Heart left ventricle (tissue), 16 donors: ENCODE measurements at regions not wholly inside any gene's neighbourhood (a gene's known extent, or its start where the extent isn't known, plus 50 kb on each side); places are given as distances from the start of the nearest gene placed in this dataset.
"Not testable (repeated sequence)": the region's sequence is repeated elsewhere in the genome, so short reads cannot be mapped to it uniquely, and the experiment has no call there.

Experiments
- ATAC-seq, 4 donors: fragments of 200-7000 bp; cut with Tn5 transposase; one replicate each; pipeline ENCODE4 v1.9.1; 2020 to 2022; ENCODE audit warnings: moderate library complexity in 4 of 4, mild to moderate bottlenecking in 3 of 4, moderate number of reproducible peaks in 1 of 4
- DNase-seq, 5 donors: peaks; one replicate each; pipeline ENCODE4 v3.0.0-alpha.2; 2020
- H3K27ac ChIP-seq, 12 donors: fragments of 200-600 bp; sonication (generic) in 4 of 12; one replicate each; pipeline versions ENCODE4 v1.5.0 to v1.8.0; 2016 to 2022; ENCODE audit warnings: mild to moderate bottlenecking in 2 of 12
- H3K27me3 ChIP-seq, 9 donors: fragments of 200-600 bp; sonication (generic) in 2 of 9; one replicate each; pipeline versions ENCODE4 v1.5.1 to v1.8.0; 2016 to 2022; ENCODE audit warnings: mild to moderate bottlenecking in 3 of 9
- H3K36me3 ChIP-seq, 9 donors: fragments of 200-600 bp; sonication (generic) in 2 of 9; one replicate each; pipeline versions ENCODE4 v1.5.0 to v1.8.0; 2018 to 2022; ENCODE audit warnings: mild to moderate bottlenecking in 2 of 9
- H3K4me1 ChIP-seq, 12 donors: fragments of 200-600 bp; sonication (generic) in 4 of 12; one replicate each; pipeline versions ENCODE4 v1.5.0 to v1.8.0; 2016 to 2022; ENCODE audit warnings: mild to moderate bottlenecking in 3 of 12
- H3K4me3 ChIP-seq, 12 donors: fragments of 200-600 bp; sonication (generic) in 4 of 12; one replicate each; pipeline versions ENCODE4 v1.5.0 to v1.8.0; 2017 to 2022; ENCODE audit warnings: mild to moderate bottlenecking in 9 of 12, moderate library complexity in 4 of 12
- H3K9me3 ChIP-seq, 12 donors: fragments of 200-600 bp; sonication (generic) in 4 of 12; one replicate each; pipeline versions ENCODE4 v1.5.0 to v1.8.0; 2016 to 2022; ENCODE audit warnings: mild to moderate bottlenecking in 1 of 12
- CTCF ChIP-seq, 12 donors: fragments of 200-600 bp; sonication (generic) in 4 of 12; IDR thresholded peaks; one replicate each; pipeline versions ENCODE4 v1.5.0 to v1.8.0; 2018 to 2022; ENCODE audit warnings: antibody characterized with exemption in 12 of 12, mild to moderate bottlenecking in 5 of 12
- POLR2A ChIP-seq, 2 donors: fragments of 450-650 bp; IDR thresholded peaks; one replicate each; pipeline ENCODE4 v1.6.1; 2017; ENCODE audit warnings: antibody characterized with exemption in 2 of 2, mild to moderate bottlenecking in 2 of 2, moderate library complexity in 2 of 2
- WGBS, 4 donors: extraction: QIAGEN DNeasy Blood & Tissue Kit in 2 of 4; methylation state at CpG; one replicate each; pipeline versions ENCODE4 v1.1.5 to v1.1.7; 2013 to 2018; 5-methylcytosine and 5-hydroxymethylcytosine counted together
- intact Hi-C, 10 donors: fragments of 100-400 bp; cut with DNase I; formaldehyde crosslinking; loops; one replicate each; pipeline versions ENCODE4 v1.11.1 to v1.14.2; 2022
- donor health status: ischemic (EF 13 %, LVEDD 7.1; RV severe dilation, severe dysfunction).
- donor health status: healthy with polysubstance abuse.
- donor health status: DM: no; HTN: yes; CAD: no.
- donor health status: DM: no; HTN: no; CAD: no.
- donor health status: ischemic (EF 25% LVEDD 6.9; RV normal size, moderate dysfunction).
- donor health status: ischemic (EF 25% LVEDD 5.7; RV mildly dilated, moderate dysfunction).
- donor health status: healthy.
- donor health status: DM: yes; HTN: yes; CAD: no.
- donor health status: ischemic (EF 35%, LVEDD 5.7; RV mildly dilated, moderate dysfunction).
- donor health status: nonischemic (EF 11% LVEDD 7.7; RV severe dilation, severe dysfunction).
- donor health status: DM: yes; HTN: yes; CAD: no.
- donor health status: PGD.
- donor health status: ischemic (EF 29% LVEDD 5.4; RV normal size, mild dysfunction).
- donor health status: nonischemic (EF 23%, LVEDD 6.1; RV moderate dilation, normal function).

GRCh38 chr6:18536591-18537055 is 149.5 kb downstream of the RNF144B start:
- 70 to 77% (median 74%) methylated on average over 6 of the region's 6 CpGs for WGBS, 4 donors
- ATAC-seq = no peak
- H3K9me3 ChIP-seq = peaks cover 0 to 4% (median 0%) of the 10 kb centered on the region in 12 donors

GRCh38 chr6:18538315-18538714 is 151.2 kb downstream of the RNF144B start:
- DNase-seq = no peak
- peaks cover 0 to 19% (median 3%) of the 10 kb centered on the region in 9 donors for H3K27me3 ChIP-seq
- no peak overlapping the region for H3K4me3 ChIP-seq
- no peak for ATAC-seq
- WGBS, 4 donors = 85 to 91% (median 88%) methylated on average over 3 of the region's 3 CpGs
- H3K36me3 ChIP-seq = no peaks in the 10 kb centered on the region
- intact Hi-C loops = no loop called here
- H3K27ac ChIP-seq = no peak overlapping the region
- H3K9me3 ChIP-seq = peaks cover 0 to 12% (median under 1%) of the 10 kb centered on the region in 12 donors
- no peaks in the 10 kb centered on the region for H3K4me1 ChIP-seq
- TF ChIP-seq POLR2A (IDR thresholded peaks at IDR 0.05) = no peak
- TF ChIP-seq CTCF (IDR thresholded peaks at IDR 0.05) = no peak

More at GRCh38 chr6:18536591-18537055, 149.5 kb downstream of the RNF144B start:
- Histone ChIP-seq H3K27ac (no peak overlapping the region), H3K36me3 (no peaks in the 10 kb centered on the region), H3K4me1 (no peaks in the 10 kb centered on the region), H3K27me3 (peaks cover 0 to 19% (median 3%) of the 10 kb centered on the region in 9 donors), H3K4me3 (no peak overlapping the region)
- no peak for DNase-seq
- intact Hi-C loops = no loop called here
- TF ChIP-seq POLR2A (IDR thresholded peaks at IDR 0.05) = no peak
- no peak for TF ChIP-seq CTCF (IDR thresholded peaks at IDR 0.05)

- intact Hi-C loops = no loop called here
- no peaks in the 10 kb centered on the region for H3K36me3 ChIP-seq
- no peak overlapping the region for H3K27ac ChIP-seq
- peaks cover 0 to 35% (median 9%) of the 10 kb centered on the region in 12 donors for H3K9me3 ChIP-seq
- peaks cover 0 to 4% (median 0%) of the 10 kb centered on the region in 9 donors for H3K27me3 ChIP-seq
- ATAC-seq (no peak), DNase-seq (no peak)
- TF ChIP-seq CTCF (IDR thresholded peaks at IDR 0.05) (no peak), POLR2A (IDR thresholded peaks at IDR 0.05) (no peak)
- no peak overlapping the region for H3K4me3 ChIP-seq
- H3K4me1 ChIP-seq = no peaks in the 10 kb centered on the region
- WGBS, 4 donors = 77 to 82% (median 80%) methylated on average over 6 of the region's 6 CpGs
Measured at GRCh38 chr6:18543051-18543450, 155.9 kb downstream of the RNF144B start.

GRCh38 chr6:18545142-18545541 is 158.0 kb downstream of the RNF144B start:
- H3K4me3 ChIP-seq, H3K36me3 ChIP-seq, DNase-seq, intact Hi-C loops, ATAC-seq, H3K4me1 ChIP-seq, H3K27me3 ChIP-seq, H3K27ac ChIP-seq: not testable (repeated sequence)
- peaks cover 0 to 31% (median 9%) of the 10 kb centered on the region in 12 donors for H3K9me3 ChIP-seq
- WGBS, 4 donors = 83 to 97% (median 89%) methylated on average over 1 of the region's 1 CpG

GRCh38 chr6:18545726-18546125 is 158.6 kb downstream of the RNF144B start:
- peaks cover 0 to 31% (median 9%) of the 10 kb centered on the region in 12 donors for H3K9me3 ChIP-seq
- TF ChIP-seq POLR2A (IDR thresholded peaks at IDR 0.05) (no peak), CTCF (IDR thresholded peaks at IDR 0.05) (no peak)
- no peaks in the 10 kb centered on the region for H3K36me3 ChIP-seq

More at GRCh38 chr6:18545726-18546125, 158.6 kb downstream of the RNF144B start:
- ATAC-seq = no peak
- intact Hi-C loops = no loop called here
- Histone ChIP-seq H3K27me3 (no peaks in the 10 kb centered on the region), H3K4me1 (no peaks in the 10 kb centered on the region), H3K27ac (no peak overlapping the region), H3K4me3 (no peak overlapping the region)
- no peak for DNase-seq
